HG03103 (cell line): ENCODE measurements at regions not wholly inside any gene's neighbourhood (a gene's known extent, or its start where the extent isn't known, plus 50 kb on each side); places are given as distances from the start of the nearest gene placed in this dataset.

ENCODE experiments used
- ATAC-seq: cut with Tn5 transposase; IDR thresholded peaks from one replicate; pipeline ENCODE4 v1.9.1; 2021; ENCODE audit warnings: low read depth; ENCODE audit not compliant: unreplicated experiment

DNA sequence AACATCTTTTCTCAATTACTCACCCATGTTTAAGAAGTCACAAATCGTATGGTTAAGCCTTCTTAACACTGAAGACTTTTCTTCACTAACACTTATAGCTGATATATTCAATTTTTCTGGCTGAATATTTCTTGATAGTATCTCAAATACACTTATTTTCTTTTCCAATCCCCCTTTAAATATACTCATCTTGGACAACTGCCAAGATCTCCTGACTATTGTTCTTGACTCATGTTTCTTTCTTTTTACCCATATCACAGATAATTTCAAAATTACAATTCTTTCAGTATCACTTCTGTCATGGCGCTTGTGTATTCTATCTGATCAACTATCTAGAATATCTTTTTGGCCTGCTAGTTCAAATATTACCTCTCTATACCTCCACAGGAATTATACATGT, 954.3 kb upstream of the ACVR2A start:
- no peak for ATAC-seq

DNA sequence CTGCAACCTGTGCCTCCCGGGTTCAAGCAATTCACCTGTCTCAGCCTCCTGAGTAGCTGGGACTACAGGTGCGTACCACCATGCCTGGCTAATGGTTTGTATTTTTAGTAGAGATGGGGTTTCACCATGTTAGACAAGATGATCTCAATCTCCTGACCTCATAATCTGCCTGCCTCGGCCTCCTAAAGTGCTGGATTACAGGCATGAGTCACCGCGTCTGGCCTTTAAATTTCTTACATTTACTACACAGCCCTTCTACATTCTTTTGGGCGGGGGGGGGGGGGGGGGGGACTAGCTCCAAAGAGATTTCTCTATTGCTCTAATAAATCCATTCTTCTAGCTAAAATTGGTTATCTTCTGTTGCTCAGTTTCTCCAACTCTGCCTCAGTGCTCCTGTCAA, 964.9 kb upstream of the ACVR2A start:
- ATAC-seq = no peak

DNA sequence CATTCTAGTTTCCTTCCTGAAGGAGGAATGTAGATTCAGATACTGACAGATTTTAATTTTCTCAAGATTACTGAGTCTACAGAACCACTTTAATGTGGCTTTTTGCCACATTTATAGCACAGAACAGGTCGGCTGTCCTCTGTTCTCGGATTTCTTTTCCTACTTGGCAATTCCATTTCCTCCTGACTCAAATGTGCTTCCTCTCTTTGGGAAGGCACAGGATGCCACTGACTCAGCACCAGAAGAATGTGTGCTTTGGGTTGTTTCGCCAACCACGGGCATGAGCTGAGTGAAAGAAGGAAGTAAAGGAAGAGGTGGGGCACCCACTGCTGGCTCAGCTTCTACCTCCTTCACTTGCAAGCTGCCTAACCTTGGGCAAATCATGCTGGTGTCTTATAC, 970.6 kb upstream of the ACVR2A start:
- ATAC-seq = no peak

DNA sequence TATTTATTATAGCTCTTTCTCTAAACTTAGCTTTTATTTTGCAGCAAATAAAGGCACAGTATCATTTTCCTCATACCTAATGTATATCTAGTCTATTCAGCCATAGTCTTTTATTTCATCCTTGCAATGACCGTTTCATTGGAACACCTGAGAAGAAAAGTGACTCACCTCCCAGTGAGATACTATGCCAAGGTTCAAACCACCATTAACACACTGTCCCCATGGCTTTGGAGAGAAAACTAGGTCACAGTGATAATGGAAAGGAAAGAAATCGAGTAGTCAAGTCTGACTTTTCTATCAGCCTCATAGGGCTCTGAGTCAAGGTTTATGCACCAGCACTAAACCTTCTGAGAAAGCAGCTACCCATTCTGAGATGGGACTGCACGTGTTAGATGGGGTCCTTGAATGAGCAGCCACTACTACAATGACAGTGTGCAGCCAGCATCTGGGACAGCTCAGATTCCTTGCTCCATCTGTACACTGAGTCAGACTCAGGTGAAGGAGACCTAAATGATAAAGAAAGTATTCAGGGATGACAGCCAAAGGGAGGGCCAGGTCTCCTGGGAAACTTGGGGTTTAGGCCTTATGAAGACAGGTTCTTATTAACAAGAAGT, 971.1 kb upstream of the ACVR2A start:
- no peak for ATAC-seq

DNA sequence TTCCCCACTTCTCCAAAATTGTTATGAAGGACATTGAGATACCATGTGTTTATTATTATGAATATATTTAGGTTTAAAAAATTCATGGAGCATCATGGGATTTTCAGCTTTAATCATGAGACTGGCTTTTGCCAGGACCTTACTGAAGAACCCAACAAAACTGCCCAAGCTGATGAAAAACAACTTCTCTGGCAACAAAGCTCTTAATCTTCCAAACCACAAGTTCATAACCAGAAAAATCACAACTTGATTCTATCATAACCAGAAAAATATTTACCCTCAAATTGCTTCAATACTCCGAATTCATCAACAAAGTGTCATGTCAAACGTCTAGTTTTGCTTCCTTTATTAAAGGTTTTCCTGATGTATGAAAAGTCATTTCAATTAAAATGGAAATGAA, 971.8 kb upstream of the ACVR2A start:
- ATAC-seq = no peak

DNA sequence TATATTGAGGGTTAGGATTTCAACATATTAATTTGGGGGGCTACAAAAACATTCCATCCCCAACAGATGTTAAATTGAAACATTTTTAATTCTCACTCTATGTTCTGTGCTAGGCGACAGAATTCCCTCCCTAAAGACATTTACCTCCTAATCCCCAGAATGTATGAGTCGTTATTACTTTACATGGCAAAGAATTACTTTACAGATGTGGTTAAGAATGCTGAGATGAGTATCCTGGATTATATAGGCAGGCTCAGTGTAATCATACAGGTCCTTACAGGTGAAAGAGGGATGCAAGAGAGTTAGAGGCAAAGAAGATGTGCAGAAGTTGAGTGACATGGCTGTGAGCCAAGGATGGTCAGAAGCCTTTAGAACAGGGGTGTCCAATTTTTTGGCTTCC, 974.1 kb upstream of the ACVR2A start:
- no peak for ATAC-seq

DNA sequence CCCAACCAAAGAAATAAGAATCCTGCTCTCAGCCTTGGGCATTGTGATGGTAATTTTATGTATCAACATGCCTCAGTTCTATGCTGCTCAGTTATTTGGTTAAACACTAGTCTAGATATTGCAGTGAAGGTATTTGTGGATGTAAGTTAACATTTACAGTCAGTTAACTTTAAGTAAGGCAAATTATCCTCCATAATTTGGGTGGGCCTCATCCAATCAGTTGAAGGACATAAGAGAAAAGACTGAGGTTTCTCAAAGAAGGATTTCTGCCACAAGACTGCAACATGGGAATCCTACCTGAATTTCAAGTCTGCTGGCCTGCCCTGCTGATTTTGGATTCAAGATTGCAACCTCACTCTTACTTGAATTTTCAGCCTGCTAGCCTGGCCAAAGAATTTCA, 975.5 kb upstream of the ACVR2A start:
- ATAC-seq = no peak

DNA sequence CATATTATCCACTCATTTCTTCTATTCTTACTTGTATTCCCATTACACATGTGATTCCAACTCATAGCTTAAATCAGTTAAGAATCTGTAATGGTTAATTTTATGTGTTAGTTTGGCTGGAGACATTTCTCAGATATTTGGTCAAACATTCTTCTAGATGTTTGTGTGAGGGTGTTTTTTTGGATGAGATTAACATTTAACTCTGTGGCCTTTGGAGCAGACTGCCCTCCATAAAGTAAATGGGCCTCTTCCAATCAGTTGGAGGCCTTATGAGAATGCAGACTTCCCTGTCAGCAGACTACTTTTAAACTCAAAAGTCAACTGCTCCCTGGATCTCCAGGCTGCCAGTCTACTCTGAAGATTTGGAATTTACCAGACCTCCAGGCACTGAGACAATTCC, 976.8 kb upstream of the ACVR2A start:
- ATAC-seq = no peak

DNA sequence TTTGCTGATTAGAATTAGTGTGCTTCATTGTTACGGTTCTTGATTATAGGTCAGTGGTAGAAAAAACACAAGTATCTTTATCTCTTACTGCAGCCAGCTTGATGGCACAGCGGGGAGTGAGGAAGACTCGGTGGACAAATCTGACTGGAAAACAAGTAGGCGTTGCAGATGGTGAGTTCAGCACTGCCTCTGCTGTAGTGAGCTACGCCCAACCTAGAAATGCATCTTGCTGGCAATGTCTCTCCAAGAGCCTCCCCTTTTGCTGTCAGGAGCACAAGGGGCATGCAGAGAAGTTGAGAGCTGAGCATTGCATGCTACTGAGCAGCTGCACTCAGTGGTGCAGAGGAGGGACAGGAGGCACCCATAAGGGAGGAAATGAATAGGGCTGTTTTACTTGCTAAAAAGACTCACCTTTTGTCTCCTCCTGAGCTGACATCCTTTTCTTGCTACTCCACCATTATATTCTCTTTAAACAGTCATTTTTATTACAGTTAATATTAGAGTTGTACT, 977.3 kb upstream of the ACVR2A start:
- ATAC-seq = no peak

DNA sequence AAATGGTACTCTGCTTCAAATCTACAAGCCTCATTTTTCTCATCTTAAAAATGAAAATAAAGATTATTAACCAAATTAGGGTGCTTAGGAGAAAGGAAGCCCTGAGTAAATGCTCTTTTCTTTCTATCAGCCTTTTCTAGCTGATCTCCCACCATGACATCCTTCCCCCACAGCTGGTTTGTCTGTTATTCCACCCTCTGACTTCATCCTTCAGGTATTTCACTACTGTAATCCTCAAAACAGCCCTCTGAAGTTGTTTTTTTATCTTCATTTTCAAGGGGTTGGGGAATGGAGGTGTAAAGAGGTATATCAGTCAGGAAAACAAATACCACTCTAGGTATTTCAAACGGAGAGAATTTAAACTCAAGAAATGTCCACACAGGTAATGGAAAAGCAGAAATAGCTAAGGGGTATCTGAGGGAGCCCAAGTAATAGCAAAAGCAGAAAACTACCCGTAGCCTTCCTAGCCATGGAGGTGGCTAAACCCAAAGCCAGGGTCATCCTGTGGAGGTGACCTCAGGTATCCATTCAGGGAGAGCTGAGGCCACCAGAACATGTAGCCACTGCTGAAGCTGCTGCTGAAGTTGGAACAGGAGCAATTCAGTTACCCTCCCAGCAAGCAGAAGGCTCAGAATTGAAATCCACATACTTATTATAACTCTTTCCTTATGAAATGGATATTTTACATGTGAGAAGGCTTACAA, 990.9 kb upstream of the ACVR2A start:
- no peak for ATAC-seq

DNA sequence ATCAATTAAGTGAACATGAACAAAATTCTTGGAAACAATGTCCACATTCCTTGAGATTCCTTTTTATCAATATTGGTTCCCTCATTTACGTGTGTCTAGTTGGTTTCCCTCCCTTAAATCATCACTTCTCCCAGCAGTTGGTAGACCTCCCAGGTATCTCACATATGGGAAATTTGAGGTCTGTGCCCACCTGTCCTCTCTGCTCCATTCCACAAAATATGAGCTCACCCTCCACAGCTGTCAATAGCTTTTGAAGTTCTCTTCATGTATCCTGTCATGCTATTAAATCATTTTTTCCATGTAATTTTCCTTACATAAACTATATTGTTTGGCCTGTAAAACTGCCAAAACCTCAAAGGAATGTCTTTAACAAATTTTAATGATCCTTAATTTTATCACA, 992.2 kb upstream of the ACVR2A start:
- no peak for ATAC-seq

DNA sequence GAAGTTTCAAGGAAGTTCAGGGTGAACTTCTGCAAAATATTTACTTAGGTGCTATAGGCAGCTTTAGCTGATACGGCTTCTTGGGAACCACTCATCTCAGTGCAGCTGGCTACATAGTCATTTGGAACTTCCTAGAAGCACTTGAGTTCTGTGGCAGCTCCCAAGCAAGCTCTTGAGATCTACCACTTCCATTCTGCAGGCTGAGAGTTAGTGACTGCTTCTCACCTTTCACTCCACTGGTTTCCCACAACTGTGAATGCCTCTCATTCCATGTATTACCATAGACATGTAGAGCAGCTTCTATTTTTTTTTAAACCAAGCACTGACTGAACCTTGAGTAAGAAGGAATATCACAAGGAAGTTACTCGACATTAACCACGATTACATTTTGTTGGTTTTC, 994.1 kb upstream of the ACVR2A start:
- ATAC-seq = no peak

DNA sequence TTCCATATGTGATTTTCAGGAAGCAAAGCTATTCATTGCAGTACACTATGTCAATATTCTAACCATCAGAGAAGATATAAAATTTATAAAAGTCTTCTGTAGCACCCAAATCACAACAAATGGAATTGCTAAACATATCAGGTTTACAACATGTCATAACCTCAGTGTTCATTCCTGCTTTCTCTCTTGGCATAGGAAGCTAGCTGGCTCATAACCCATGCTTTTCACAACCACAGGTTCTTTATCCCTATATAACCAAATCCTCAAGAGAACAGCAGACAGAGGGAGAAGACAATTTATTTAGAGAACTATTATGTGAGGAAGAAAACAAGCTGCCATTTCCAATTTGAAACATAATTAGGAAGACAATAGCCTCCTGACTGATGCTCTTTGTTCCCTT, 997.0 kb upstream of the ACVR2A start:
- no peak for ATAC-seq

DNA sequence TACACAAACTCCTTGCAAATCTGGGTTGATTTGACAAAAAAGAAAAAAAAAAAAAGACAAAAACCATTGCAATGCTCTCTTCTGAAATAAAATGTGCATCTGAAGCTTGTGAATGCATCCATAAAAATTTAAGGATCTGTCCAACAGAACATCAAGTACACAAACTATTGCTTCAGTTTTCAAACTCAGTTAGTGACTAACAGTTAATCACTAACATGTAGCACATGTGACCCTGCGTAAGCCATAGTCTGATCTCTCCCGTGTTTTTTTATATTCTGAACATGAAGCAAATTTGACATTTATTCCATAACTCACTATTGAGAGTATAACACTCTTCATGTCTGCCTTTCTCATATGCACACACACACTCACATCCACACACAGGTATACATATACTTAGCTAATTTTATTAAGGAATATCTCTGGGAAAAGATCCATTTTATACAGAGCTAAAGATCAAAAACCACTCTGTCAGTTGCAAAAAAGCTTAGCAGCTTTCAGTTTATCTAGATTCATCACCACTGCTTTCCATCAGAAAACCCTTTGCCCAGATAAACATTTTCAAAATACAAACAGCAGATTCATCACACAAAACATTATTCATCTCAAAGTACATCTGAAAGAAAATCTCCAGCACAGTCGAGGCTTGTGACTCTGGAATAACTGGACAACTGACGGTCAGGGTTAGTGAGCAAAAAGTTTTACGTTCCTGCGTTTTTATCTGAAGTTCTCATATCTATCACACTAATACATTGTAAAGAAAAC, 1000.4 kb upstream of the ACVR2A start:
- ATAC-seq = no peak

DNA sequence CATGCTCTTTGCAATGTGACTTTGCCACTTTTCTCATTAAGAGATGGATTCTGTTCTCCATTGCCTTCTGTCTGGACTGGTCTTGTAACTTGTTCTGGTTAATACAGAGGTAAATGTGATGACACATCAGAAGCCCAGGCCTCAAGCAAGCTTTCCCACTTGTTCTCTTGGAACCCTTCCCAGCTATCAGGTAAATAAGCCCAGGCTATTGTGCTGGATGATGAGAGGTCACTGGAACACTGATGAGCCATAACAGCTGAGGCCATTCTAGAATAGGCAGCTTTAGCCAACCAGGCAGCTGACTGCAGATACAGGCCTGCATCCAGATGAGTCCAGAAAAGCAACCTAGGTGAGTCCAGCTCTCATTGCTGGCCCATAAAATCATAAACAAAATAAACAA, 1007.0 kb upstream of the ACVR2A start:
- ATAC-seq = no peak

DNA sequence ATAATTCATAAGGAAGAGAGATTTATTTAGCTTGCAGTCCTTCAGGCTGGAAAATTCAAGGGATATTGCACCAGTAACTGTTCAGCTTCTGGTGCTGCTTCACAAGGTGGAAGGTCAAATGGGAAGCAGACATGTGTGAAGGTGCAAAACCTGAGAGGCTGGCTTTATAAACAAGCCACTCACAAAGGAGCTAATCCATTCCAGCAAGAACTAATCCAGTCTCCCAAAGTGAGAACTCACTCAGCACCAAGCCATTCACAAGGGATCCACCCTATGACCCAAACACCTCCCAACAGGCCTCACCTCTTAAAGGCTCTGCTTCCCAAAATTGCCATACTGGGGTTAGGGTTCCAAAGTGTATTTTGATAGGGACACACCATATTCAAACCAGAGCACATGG, 1018.4 kb upstream of the ACVR2A start:
- ATAC-seq = no peak

DNA sequence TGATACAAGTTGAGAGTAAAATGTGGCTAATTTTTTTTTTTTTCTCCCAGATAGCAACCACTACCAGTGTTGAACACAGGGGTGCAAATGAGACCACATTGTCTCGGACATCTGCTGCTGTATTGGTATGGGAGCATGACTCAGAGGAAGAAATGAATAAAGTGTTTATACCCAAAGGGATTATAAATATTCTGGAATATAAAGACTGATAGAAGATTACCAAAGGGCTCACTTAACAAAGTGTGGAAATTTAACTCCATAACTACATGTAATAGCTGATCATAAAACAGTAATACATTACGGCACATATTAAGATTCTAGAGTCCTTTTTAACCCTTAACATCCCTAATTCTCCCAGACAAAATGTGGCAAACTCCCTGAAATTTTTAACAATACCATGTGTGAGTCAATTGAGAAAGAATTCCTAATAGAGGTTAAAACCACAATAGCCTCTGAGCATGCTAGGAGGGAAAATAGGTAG, 1023.0 kb upstream of the ACVR2A start:
- ATAC-seq = no peak

DNA sequence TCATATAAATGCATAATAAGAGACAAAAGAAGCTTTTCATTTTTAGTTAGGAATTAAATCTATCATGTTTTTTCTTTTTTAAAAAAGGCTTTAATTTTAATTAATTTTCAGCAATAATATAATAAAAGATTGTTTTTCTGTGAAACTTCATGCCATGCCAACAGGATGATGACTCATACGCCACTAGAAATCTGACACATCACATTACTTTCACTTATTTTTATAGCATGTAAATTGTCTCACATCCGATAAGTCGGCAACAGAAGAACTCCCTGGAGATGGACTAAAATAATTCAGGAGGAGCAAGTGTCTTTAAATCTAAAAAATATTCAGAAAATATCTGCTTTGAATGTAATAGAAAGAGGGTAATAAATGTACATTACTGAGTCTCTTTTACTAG, 1024.2 kb upstream of the ACVR2A start:
- no peak for ATAC-seq

DNA sequence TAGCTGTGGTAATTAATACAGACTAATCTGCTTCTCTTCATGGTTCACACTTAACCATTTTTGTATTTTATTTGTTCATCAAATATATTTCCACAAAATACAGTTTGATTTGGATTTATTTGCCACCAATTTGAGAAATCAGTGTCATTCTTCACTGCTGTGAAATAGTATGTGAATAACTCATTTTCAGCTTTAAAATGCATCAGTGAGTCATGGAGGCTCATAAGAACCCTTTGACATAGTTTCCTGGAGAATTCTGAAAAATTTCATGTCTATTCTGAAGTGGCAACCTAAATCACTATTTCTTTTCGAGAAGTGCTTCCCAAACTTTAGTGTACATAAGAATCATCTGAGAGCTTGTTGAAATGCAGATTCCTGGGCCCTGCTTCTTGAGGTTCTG, 1026.7 kb upstream of the ACVR2A start:
- ATAC-seq = no peak

DNA sequence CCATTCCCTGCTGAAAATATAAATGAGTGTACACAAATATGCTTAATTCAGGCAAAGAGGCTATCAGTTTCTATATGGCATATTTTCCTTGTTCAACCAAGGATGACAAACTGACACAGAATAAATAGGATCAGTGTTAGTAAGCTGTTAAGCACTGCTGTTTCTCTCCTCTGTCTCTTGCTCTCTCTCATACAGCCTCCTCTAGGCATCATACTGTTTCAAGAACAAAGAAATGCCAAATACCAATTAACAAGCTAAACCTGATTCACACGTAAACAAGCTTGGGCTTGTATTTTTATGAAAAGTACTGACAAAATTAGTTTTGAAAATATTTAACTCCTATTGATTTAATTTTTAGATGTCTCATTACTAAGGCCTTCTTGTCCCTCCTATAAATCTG, 1027.2 kb upstream of the ACVR2A start:
- ATAC-seq = no peak

DNA sequence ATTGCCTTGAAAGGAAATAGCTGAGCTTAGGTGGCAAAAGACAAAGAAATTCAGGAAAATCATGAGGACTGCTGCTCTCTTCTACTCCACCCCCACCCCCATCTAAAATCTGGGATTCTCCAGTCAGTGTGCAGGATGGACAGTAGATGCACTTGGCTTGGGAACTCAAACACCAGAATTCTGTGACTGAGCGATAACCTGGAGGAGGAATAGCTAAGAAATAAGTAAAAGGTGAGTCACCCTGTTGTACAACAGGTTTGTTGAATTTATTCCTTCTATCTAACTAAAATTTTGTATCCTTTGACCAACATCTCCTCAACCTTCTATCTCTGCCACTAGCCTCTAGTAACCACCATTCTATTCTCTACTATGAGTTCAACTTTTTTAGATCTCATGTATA, 1029.9 kb upstream of the ACVR2A start:
- ATAC-seq = no peak
